ENCODE measurements at regions not wholly inside any gene's neighbourhood (a gene's known extent, or its start where the extent isn't known, plus 50 kb on each side); places are given as distances from the start of the nearest gene placed in this dataset.

DNA sequence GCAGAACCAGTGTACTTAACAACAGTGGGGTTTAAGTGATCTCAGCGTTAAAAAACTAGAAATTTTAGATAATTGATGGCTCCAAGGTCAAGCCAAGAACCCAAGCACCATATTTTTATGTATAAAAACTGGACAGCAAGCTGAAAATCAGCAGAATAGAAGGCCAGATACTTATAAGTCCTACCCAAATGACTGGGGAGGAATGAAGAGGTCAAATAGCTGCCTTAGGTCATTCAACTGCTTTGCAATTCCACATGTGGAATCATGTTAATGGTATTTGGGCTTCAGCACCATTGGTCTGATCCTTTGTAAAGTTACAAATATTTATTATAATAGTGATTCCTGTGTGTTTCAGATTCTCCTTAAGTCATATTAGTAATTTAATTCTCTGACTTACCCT lies 108.4 kb downstream of the FAT3 start:
- CTCF ChIA-PET, result no interaction called here
- Histone ChIP-seq H3K27me3 (ENCODE audit: control insufficient read depth in 1 of 2, insufficient read depth in 2 of 2, low read length in 2 of 2) (no peaks in the 10 kb centered on the region), H3K27ac (ENCODE audit: low read depth in 1 of 2, low read length in 2 of 2) (no peak overlapping the region), H3K4me1 (ENCODE audit: insufficient read depth, low read length) (no peaks in the 10 kb centered on the region), H3K4me3 (ENCODE audit: low read length) (no peak overlapping the region), H3K36me3 (ENCODE audit: insufficient read depth, low read length) (no peaks in the 10 kb centered on the region), H3K9me3 (ENCODE audit: control insufficient read depth in 1 of 2, insufficient read depth in 1 of 2, low read length in 2 of 2) (peaks cover 0 to 7% of the 10 kb centered on the region in 2 experiments)
- intact Hi-C loops (cut with DNase I, micrococcal nuclease), result no loop called here
- Mint-ChIP-seq H3K9me3 (no peaks in the 10 kb centered on the region), H3K4me1 (ENCODE audit: low read depth) (no peaks in the 10 kb centered on the region), H3K27me3 (no peaks in the 10 kb centered on the region), H3K27ac (no peak overlapping the region), H3K4me3 (no peak overlapping the region), H3K36me3 (ENCODE audit: low read depth) (no peaks in the 10 kb centered on the region)
- DNase-seq (no peak), ATAC-seq (ENCODE audit: poor library complexity) (no peak)
- POLR2A ChIA-PET, result no interaction called here
- TF ChIP-seq, protein P1, sequence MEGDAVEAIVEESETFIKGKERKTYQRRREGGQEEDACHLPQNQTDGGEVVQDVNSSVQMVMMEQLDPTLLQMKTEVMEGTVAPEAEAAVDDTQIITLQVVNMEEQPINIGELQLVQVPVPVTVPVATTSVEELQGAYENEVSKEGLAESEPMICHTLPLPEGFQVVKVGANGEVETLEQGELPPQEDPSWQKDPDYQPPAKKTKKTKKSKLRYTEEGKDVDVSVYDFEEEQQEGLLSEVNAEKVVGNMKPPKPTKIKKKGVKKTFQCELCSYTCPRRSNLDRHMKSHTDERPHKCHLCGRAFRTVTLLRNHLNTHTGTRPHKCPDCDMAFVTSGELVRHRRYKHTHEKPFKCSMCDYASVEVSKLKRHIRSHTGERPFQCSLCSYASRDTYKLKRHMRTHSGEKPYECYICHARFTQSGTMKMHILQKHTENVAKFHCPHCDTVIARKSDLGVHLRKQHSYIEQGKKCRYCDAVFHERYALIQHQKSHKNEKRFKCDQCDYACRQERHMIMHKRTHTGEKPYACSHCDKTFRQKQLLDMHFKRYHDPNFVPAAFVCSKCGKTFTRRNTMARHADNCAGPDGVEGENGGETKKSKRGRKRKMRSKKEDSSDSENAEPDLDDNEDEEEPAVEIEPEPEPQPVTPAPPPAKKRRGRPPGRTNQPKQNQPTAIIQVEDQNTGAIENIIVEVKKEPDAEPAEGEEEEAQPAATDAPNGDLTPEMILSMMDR (IDR thresholded peaks at IDR 0.05), result no peak

DNA sequence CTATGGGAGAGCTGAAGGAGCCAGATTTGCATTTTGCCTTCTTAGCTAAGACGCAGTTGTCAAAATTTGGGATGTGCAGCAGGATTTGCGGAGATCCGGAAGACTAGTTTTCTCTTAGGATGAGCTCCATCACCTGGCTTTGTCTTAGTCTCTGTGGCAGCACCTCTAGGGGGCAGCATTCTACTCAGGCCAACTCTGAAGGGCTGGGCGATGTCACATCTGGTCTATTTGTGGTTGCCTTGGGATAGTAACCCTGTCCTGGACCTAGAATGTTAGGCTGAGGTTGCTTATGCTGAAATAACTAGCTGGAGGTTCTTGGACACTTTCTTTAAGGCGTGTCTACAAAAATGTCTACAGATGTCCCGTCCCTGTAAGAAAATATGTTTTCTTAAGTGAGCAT lies 116.2 kb downstream of the FAT3 start:
- H3K4me3 ChIP-seq (ENCODE audit: low read length), result no peak overlapping the region
- DNase-seq, result no peak
- H3K36me3 Mint-ChIP-seq (ENCODE audit: low read depth), result no peaks in the 10 kb centered on the region
- no peak overlapping the region for H3K27ac ChIP-seq (ENCODE audit: low read depth in 1 of 2, low read length in 2 of 2)
- no peak overlapping the region for H3K4me3 Mint-ChIP-seq
- ChIA-PET CTCF (interaction anchor here (0.6 kb wide), 1 partner anchor 126 kb away, joined by 3 read pairs; no protein-coding TSS in a partner anchor), POLR2A (no interaction called here)
- H3K36me3 ChIP-seq (ENCODE audit: insufficient read depth, low read length), result no peaks in the 10 kb centered on the region
- no peaks in the 10 kb centered on the region for H3K4me1 ChIP-seq (ENCODE audit: insufficient read depth, low read length)
- H3K9me3 ChIP-seq (ENCODE audit: control insufficient read depth in 1 of 2, insufficient read depth in 1 of 2, low read length in 2 of 2), result peaks cover 0 to 10% of the 10 kb centered on the region in 2 experiments
- H3K27ac Mint-ChIP-seq, result no peak overlapping the region
- no peaks in the 10 kb centered on the region for H3K4me1 Mint-ChIP-seq (ENCODE audit: low read depth)
- H3K9me3 Mint-ChIP-seq, result peaks cover 11% of the 10 kb centered on the region
- intact Hi-C loops (cut with DNase I, micrococcal nuclease), result no loop called here
- H3K27me3 ChIP-seq (ENCODE audit: control insufficient read depth in 1 of 2, insufficient read depth in 2 of 2, low read length in 2 of 2), result no peaks in the 10 kb centered on the region
- no peak for ATAC-seq (ENCODE audit: poor library complexity)
- TF ChIP-seq, protein P1 (IDR thresholded peaks at IDR 0.05), result no peak
- no peaks in the 10 kb centered on the region for H3K27me3 Mint-ChIP-seq

DNA sequence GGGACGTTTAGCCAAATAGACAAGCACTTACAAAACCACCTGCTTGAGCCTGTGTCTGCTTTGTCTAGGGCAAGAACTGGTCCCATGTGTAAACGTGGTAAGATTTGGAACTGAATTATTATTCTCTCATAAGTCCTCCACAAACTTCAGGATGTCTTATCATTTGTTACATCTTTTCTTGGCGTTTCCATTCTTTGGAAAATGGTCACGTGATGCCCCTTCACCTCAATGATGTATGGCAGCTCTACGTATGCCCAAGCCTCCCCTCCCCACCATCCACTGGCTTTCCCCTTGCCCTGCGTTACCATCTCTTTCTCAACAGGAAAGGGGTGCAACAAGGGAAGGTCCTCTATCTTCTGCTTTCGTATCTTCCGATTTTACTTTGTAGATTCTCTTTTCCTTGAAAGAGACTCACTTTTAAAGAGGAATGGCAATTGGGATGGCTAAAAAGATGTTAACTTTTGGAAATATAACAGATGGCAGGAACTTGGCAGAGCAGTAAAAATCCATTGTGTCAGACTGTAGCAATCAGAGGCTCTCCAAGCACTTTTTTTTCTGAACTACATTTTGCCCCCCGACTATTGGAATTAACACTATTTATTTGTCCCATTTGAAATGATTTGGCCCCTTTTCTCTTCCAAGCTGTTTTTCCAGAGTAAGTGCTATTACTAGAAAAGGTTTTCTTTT lies 117.6 kb downstream of the FAT3 start:
- Mint-ChIP-seq H3K9me3 (peaks cover 11% of the 10 kb centered on the region), H3K4me1 (ENCODE audit: low read depth) (no peaks in the 10 kb centered on the region), H3K36me3 (ENCODE audit: low read depth) (no peaks in the 10 kb centered on the region), H3K27me3 (no peaks in the 10 kb centered on the region), H3K27ac (no peak overlapping the region), H3K4me3 (no peak overlapping the region)
- ATAC-seq (ENCODE audit: poor library complexity) (no peak), DNase-seq (no peak)
- intact Hi-C loops (cut with DNase I, micrococcal nuclease), result no loop called here
- Histone ChIP-seq H3K9me3 (ENCODE audit: control insufficient read depth in 1 of 2, insufficient read depth in 1 of 2, low read length in 2 of 2) (peaks cover 0 to 6% of the 10 kb centered on the region in 2 experiments), H3K36me3 (ENCODE audit: insufficient read depth, low read length) (no peaks in the 10 kb centered on the region), H3K27me3 (ENCODE audit: control insufficient read depth in 1 of 2, insufficient read depth in 2 of 2, low read length in 2 of 2) (no peaks in the 10 kb centered on the region), H3K4me3 (ENCODE audit: low read length) (no peak overlapping the region), H3K27ac (ENCODE audit: low read depth in 1 of 2, low read length in 2 of 2) (no peak overlapping the region), H3K4me1 (ENCODE audit: insufficient read depth, low read length) (no peaks in the 10 kb centered on the region)
- TF ChIP-seq, protein P1 (IDR thresholded peaks at IDR 0.05), result no peak
- POLR2A ChIA-PET, result no interaction called here
- CTCF ChIA-PET, result no interaction called here
